CD4-positive, alpha-beta T cell treated with Interleukin-15 for 1 hour (primary cell): ENCODE measurements at regions not wholly inside any gene's neighbourhood (a gene's known extent, or its start where the extent isn't known, plus 50 kb on each side); places are given as distances from the start of the nearest gene placed in this dataset.
"Not testable (repeated sequence)": the region's sequence is repeated elsewhere in the genome, so short reads cannot be mapped to it uniquely, and the experiment has no call there.

Experiments used
- DNase-seq: peaks from one replicate; pipeline ENCODE4 v3.0.0-alpha.2; 2020

DNA sequence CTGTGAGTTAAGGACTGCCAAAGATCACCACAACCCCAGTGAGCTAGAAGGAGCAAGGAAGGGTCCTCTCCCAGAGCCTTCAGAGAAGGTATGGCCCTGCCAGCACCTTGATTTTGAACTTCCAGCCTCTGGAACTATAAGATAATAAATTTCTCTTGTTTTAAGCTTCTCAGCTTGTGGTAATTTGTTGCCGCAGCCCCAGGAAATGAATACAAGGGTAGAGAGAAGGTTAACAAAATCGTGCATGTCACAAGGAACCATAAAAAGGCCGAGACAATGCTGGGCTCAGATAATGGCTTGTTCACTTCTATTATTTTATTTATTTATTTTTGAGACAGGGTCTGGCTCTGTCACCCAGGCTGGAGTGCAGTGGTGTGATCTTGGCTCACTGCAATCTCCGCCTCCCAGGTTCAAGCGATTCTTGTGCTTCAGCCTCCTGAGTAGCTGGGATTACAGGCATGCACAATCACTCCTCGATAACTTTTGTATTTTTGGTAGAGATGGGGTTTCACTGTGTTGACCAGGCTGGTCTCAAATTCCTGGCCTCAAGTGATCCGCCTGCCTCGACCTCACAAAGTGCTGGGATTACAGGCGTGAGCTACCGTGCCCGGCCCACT lies 71.5 kb downstream of the WSB1 start:
- not testable (repeated sequence) for DNase-seq

DNA sequence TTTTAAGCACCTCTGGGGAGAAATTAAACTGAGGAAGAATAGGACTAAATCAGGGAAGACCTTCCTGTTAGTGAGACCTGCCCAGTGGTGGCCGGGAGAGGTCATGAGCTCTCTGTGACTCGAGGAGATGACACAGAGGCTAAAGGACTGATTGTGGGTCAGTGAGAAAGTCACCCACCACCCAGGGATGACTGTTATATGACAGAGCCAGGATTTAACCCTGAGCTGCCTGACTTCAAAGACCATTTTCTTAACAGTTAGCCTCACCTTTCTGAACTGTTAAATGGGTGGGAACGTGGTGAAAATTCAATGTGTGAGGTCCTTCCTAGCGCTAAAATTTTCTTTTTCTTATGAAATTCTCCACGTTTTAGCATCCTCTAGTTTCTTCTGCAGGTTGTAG lies 72.5 kb downstream of the WSB1 start:
- DNase-seq, result no peak

DNA sequence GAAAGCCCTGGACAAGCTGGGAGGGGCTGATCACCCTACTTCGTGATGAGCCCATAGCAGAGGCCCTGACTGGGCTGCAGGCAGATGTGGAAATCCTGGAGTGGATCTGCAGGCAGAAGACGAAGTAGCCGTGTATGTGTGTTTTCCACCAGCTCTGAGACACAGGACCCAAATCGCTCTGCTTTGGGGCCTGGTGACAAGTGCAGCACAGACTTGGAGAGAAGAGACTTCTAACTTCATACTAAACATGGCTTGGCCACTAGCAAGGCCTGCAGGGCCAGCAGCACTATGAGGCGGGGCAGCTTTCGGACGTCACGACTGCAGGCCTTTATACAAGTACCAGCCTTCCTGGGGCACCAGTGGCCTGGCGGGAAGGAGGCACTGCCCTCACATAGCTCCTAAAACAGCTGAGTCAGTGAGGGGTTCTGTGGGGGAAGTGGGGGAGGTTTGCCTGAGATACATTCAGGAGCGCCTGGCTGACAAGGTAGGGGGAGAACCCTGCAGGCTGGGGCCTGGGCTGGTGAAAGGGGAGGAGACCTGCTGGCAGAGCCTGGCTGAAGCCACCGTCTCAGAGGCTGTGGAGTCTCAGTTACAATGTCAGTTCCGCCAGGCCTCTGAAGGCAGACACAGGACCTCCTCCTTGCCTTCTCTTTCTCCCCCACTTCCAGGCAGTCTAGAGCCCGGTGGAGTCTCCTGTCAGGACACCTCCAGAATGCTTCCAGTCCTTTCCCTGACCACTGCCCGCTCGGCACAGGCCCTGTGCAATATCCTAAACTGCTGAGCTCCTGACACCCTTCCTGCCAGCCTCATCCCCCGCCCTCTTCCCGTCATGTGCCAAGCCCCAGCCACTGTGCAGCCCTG lies 73.4 kb downstream of the WSB1 start:
- no peak for DNase-seq

DNA sequence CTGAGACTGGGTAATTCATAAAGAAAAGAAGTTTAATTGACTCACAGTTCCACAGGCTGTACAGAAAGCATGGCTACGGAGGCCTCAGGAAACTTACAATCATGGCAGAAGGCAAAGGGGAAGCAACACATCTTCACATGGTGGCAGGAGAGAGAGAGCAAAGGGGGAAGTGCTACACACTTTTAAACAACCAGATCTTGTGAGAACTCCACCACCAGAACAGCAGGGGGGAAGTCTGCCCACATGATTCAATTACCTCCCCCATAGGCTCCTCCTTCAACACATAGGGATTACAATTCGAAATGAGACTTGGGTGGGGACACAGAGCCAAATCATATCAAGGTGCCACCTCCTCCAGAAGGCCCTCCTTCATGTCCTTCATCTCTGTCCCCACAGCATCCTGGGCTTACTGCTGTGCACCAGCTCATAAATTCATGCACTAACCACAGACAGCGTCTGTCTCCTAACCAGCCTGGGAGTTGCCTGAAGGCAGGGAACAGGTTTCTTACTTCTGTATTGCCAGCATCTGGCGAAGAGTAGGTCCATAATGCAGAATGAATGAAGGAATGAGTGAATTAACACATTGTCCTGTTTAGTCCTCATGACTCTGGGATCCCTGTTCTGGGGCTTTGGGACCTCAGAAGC lies 74.4 kb downstream of the WSB1 start:
- no peak for DNase-seq

DNA sequence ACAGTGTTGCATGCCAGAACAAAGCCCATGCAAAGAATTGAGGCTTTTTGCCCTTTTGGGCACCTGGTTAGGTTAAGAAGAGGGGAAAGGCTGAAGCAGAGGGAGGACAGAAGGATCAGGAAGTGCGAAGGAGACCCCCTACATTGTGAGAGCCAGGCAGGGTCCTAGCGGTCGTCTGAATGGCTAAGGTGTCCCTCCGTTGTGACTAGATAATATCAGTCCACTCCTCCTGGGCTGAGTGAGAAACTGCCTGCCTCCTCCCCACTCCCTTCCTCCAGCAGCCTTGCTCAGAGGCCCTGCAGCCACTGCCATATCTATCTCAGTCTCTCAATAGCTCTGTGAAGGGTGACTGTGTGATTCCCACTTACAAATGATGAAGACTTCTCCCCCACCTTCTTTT lies 75.1 kb downstream of the WSB1 start:
- no peak for DNase-seq

DNA sequence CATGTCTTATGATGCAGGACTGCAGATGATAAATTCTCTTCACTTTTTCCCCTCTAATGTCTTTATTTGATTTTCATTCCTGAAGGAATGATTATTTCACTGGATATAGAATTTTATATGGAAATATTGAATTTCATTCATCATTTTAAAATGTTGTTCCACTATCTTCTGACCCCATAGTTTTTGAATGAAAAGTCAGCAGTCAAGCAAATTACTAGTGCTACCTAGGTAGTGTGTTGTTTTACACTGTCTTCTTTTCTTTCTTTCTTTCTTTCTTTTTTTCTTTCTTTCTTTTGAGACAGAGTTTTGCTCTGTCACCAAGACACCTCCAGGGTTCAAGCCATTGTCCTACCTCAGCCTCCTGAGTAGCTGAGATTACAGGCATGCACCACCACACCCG lies 76.9 kb downstream of the WSB1 start:
- no peak for DNase-seq

DNA sequence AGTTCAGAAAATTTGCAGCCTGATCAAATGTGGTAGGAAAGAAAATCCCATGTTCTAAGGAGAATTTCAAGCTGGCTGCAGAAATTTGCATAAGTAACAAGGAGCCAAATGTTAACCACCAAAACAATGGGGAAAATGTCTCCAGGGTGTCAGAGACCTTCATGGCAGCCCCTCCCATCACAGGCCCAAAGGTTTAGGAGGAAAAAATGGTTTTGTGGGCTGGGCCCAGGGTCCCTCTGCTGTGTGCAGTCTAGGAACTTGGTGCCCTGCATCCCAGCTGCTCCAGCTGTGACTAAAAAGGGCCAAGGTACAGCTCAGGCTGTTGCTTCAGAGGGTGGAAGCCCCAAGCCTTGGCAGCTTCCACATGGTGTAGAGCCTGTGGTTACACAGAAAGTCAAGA lies 79.8 kb downstream of the WSB1 start:
- not testable (repeated sequence) for DNase-seq

DNA sequence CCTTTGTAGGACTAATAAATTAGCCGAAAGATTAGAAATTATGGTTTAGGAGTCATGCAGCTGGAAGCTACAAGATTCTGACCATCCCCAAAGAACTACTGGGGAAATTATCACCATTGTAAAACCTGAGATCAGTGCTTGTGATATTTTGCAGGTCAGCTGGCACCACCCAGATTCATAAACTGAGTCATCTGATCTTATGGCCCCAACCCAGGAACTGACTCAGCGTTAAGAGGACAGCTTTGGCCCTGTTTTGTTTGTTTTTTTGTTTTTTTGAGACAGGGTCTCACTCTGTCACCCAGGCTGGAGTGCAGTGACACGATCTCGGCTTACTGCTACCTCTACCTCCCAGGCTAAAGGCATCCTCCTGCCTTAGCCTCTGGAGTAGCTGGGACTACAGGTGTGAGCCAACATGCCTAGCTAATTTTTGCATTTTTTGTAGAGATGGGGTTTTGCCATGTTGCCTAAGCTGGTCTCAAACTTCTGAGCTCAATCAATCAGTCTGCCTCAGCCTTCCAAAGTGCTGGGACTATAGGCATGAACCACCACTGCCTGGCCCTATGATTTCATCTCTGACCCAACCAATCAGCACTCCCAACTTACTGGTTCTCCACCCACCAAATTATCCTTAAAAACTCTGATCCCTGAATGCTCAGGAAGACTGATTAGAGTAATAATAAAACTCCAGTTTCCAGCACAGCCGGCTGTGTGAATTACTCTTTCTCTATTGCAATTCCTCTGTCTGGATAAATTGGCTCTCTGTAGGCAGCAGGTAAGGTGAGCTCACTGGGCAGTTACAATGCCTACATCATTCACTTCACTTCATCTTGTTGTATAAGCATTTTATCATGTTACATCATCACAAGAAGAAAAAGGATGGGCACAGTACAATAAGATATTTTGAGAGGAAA lies 79.4 kb upstream of the KSR1 start:
- no peak for DNase-seq

DNA sequence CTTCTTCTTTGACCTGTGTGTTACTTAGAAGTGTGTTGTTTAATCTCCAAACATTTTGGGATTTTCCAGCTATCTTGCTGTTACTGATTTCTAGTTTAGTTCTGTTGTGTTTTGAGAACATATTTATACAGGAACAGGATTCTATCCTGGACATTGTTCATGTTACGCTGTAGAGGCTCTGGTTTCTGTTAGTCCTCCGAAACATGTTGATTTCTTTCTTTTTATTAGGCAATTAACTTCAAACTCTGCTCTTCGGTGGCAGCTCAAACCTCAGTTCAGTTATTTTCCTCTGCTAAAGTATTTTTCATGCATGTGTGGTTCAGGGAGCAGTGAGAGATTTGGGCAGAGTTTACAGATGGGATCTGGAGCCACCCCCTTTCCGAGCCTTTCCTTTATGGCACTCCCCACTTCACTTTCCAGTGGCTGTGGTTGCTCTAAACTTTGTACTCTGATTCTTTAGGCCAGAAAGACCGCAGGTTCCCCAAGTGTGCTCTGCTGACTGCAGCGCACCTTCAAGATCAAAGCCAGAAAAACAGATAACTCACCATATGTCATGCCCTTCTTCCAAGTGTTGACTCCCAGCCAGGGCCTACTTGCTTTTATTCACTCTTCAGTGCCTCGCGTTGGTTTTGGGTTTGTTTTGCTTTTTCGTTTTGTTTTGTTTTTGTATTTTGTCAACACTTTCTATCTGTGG lies 77.6 kb upstream of the KSR1 start:
- DNase-seq, result no peak

DNA sequence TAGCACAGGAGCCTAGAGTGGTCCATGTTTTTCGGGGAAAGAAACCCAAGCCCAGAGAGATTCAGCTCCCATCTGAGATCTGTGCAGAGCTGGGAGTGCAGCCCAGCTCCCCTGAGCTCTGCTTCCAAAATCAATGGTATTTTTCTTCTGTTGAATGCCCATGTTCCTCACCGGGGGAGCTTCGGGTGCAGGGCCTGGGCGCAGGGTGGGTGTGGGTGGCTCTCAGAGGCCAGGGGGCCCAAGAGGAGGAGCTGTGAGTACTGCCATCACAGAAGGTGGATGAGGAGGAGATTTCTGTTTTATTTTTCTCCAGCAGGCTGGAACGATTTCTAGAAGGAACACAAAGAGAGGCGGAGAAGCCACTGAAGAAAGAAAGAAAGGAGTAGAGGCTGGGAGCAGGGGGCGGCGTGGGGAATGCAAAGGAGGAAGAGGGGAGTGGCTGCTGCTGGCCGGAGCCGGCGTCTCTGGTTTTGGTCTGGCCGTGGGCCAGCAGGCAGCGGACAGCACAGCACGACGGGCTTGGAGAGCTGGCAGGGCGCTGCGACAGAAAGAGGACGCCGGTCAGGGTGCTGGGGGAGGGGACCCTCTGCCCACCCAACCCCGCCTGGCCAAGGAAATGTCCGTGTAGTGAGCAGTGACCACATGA lies 76.2 kb upstream of the KSR1 start:
- DNase-seq, result no peak

DNA sequence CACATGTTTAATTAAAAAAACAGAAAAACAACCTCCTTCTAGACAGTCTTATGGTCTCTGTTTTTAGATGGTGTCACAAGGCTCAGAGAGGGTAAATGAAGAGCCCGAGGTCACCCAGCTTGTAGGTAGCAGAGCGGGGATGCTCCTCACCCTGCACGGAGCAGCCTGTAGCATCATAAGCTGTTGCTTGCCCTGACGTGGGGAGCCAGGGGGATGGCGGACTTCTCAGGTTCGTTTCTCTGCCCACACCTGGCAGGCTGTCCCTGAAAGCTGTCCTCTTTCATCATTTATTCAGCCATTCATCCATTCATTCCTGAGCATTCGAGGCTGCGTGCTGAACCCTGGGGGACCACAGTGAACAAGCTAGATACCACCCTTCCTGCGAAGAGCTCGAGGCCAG lies 75.7 kb upstream of the KSR1 start:
- no peak for DNase-seq

DNA sequence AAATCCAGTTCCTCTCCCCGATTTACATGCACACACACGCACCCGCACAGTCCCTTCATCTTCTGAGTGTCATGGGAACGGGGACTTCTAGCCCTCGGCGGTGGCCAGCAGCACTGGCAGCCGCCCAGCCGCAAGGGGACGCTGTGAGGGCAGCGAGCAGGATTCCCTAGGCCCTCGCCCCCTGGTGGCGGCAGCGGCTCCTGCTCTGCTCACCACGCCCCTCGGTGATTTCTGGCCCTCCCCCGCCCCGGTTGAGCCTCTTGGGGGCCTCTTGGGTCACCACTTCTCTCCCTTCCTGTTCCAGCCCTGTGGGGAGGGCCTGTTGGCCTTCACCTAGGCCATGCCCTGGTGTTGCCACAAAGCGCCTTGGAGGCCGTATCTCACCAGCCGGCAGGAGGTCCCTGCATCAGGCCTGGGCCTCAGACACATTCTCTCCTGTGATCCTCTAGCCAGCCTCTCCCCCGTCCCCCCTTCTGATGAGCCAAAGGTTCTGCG lies 75.2 kb upstream of the KSR1 start:
- peak; percentile 73 for DNase-seq

DNA sequence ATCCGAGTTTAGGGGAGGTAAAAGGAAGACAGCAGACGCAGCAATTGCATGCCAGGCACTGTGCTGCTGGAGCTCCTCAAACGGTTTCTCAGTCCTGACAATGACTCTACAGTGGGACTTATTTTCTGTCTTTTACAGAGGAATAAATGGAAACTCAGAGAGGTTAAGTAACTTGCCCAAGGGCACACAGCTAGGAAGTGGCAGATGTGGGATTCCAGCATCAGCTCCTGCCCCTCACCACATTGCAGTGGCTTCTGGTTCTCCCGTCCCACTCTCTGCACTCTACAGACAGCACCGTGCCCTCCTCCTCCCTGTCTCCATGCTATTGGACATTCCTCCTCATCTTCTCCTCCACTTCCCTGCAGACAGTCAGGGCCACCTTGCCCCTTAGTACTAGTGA lies 74.2 kb upstream of the KSR1 start:
- DNase-seq, result no peak

DNA sequence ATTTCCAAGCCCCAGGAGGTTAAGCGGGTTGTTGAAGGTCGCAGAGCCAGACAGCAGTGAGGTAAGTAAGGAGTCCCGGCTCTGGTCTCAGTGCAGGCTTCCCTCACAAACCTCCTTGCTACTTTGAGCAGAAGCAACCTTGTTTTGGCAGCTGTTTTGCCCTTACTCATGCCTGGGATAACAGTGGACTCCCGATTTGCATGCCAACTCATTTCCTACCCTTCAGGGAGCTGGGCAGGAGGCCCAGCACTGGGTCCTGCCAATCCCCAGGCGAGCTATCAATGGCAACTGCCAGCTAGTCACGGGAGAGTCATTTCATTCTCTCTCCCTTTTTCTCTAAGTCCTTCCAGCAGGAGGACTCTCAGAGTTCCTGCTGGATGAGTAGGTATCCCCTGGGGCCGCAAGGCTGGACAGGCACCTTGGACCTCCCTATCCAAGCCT lies 72.0 kb upstream of the KSR1 start:
- DNase-seq, result no peak

DNA sequence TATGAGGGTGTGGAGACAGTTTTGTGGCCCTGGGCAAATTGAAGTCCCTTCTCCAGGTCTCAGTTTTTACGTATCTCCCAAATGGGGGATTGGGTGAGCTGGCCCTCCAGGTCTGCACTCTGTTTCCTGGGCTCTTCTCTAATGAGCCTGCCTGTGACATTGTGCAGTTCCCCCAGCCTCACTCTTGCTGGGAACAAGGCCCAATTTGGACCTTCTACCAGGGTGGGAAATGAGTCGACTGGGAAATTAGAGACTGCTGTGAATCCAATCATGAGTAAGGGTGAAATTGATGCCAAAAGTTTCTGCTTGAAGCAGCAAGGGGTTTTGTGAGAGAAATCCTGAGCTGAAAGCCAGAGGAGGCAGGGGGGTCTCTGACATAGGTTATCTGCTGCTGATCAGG lies 71.5 kb upstream of the KSR1 start:
- no peak for DNase-seq

DNA sequence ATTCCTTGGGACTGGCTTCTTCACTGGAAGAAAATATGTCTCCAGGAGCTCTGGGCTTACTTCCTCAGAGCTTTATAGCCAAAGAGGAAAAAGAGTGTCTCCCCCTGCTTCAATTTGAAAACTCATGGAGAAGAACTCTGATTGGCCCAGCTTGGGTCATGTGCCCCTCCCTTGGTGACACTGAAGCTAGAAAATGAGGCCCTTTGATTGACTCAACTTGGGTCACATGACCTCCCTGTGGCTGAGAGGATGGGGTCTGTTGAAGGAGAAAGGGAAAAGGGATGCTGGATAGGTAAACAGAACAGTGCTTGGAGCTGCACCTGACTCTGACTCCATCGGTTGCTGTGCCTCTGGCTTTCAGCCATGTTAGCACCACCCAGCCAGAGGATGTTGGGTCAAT lies 70.6 kb upstream of the KSR1 start:
- DNase-seq, result no peak

DNA sequence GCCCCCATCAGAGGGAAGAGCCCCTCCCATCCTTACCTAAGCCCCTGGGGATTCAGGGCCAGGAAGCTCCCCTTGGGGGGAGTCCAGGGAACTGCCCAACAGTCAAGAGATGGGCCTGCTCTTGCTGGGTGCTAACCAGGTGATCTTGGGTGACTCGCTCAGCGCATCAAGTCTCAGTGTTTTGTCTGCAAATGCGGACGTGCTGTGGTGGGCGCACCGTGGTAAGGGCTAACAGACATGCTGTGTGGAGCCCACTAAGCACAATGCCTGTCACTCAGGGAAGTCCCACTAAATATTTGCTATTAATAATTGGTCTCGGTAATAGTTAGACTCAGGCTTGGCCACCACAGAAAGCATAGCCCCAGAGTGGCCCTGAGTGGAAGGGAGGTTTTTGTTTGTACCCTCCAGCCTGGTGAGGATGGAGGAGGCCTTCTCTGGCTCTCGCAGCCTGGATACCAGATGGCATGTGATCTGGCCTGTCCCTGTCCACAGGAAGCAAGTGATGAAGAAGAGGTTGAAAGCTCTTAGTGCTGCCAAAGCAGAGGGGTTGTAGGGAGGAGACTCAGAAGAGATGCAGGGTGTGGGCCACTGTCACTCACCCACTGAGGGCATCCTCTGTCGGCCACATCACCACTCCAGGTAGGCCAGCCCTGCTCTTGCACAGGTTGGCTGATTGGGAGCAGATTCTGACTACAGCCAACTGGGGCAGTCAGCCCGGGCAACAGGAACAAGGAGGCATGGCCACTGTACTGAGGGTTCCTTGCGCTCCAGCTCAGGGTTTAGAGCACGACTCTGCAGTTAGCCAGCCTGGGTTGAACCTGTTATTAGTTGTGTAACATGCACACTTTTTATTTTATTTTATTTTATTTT lies 69.8 kb upstream of the KSR1 start:
- no peak for DNase-seq

DNA sequence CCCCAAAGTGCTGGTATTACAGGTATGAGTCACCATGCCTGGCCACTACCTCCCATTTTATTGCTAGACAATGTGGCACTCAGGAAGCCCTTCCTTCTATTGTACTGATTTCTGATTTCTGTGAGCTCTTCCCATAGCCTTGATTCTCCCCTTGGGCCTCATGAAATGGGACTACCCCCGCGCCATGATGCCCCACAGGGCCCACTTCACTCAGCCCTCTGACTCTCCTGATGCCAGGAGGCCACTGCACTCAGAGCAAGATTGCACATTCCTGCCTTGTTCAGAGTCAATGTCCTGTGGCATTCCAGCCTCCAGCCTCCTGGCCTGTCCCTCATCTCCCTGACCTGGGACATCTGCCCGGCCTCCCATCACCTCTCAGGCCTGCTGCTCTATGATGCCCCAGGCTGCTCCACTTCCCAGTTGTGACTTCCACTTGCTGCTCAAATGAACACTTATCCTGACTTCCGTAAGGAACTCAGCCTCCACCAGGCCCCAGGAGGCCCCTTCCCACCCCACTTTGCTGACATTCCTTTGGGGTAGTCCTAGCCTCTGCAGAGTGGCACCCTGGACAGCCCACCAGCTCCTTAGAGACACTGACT lies 66.6 kb upstream of the KSR1 start:
- no peak for DNase-seq

DNA sequence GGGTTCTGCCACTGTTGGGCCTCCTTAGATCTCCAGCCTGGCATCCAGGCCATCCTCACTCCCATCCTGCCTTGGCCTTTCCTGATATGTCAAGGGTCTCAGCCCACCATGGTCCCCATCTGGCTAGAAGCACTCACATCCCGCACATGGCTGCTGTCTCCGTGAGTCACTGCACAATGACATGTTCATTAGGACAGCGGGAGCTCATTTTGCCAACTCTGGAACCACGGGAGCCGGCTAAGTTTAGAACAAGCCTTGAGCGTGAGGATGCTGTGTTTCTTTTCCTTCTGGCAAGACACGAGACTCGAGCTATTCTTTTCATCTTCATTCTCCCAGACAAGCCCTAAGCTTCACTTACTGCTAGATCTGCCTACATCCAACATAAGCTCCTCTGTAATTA lies 65.7 kb upstream of the KSR1 start:
- DNase-seq, result no peak

DNA sequence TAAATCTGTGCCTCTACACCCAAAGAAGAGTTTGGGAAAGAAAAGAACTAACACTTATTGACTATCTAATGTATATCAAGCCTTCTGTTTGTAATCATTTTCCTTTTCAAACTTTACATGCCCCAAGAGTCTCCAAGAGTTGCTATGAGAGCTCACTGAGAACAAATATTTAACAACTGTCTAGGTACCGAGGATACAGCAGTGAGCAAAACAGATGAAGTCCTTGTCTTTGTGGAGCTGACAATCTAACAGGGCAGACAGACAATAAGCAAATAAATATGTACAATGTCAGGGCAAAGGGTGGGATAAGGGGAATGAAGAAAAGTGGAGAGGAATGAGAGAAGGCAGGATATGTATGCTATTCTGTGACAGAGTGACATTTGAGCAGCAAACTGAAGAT lies 64.8 kb upstream of the KSR1 start:
- DNase-seq, result no peak
